GM21717 (cell line): ENCODE measurements at regions not wholly inside any gene's neighbourhood (a gene's known extent, or its start where the extent isn't known, plus 50 kb on each side); places are given as distances from the start of the nearest gene placed in this dataset.
"Not testable (repeated sequence)": the region's sequence is repeated elsewhere in the genome, so short reads cannot be mapped to it uniquely, and the experiment has no call there.

Experiments used
- ATAC-seq: cut with Tn5 transposase; IDR thresholded peaks from one replicate; pipeline ENCODE4 v1.9.1; 2021; ENCODE audit warnings: mild to moderate bottlenecking, moderate library complexity; ENCODE audit not compliant: unreplicated experiment

GRCh38 chr21:39006571-39007311 is 176.5 kb downstream of the PSMG1 start:
- no peak for ATAC-seq

- ATAC-seq: no peak
Observed at GRCh38 chr21:39005502-39005787, 177.8 kb downstream of the PSMG1 start.

DNA sequence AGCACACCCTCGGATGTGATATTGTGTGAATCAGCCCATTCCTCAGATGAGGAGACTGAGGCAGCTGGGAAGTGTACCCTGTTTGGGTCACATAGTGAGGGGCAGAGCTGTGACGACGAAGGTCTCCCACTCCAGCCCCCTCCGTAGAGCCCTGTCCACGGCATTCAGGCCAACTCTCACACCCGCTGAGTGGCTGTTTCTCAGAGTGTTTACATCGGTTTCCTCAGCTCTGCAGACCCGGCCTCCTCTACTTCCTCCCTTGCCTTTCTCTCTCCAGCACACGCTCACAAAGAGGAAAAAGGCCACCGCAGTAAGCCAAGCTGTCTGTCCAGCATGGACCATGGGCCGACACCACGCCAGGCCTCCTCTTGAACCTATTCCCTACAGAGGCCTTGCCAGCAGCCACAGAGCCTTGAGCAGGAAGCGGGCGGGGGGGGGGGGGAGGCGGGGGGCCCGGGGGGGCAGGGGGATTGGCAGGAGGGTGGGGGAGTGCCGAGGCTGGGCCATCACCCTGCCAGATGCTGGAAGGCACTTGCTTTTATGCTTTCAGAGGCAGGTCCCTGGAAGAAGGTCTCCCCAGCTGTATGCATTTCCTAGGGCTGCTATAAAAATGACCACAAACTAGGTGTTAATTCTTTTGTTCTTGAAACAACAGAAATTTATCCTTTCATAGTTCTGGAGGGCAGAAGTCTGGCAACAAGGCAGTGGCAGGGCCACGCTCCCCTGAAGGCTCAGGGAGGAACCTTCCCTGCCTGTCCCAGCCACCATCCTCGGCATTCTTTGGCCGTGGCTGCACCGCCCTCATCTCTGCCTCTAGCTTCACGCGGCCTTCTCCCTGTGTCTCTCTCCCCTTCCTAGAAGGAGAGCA is 178.4 kb downstream of the PSMG1 start:
- no peak for ATAC-seq

DNA sequence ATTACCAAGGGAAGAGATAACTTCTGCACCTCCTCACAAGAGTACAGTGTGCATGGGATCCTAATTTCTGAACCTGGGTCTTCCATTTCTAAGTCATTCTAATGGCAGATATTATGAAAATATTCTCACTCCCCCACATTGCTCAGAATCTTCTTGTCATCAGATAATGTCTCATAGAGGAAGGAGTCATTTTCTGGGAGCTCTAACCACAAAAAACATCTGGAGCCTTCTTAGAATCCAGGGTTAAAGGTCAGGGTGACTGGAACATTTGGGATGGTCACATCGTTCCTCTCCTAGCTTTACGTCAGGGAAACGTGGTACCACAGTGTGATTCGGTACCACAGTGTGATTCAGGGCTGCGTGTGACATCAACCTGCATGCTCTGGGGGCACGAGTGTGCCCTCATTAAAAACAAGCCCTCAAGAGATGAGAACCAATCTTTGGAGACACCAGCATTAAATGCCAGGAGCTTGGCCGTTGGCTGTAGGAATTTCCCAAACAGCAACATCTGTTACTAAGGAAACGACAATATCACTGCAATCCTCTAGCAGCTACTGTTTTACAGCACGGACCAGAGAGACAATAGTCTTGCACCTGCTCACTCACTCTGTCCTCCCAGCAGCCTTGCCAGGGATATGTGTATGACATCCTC is 179.1 kb downstream of the PSMG1 start:
- ATAC-seq: no peak

GRCh38 chr21:39001341-39001740 is 181.9 kb downstream of the PSMG1 start:
- ATAC-seq: no peak

- no peak for ATAC-seq
Observed at GRCh38 chr21:39000496-39000895, 182.8 kb downstream of the PSMG1 start.

GRCh38 chr21:38999161-38999560 is 184.1 kb downstream of the PSMG1 start:
- no peak for ATAC-seq

- ATAC-seq: not testable (repeated sequence)
Observed at GRCh38 chr21:38998281-38998680, 185.0 kb downstream of the PSMG1 start.

DNA sequence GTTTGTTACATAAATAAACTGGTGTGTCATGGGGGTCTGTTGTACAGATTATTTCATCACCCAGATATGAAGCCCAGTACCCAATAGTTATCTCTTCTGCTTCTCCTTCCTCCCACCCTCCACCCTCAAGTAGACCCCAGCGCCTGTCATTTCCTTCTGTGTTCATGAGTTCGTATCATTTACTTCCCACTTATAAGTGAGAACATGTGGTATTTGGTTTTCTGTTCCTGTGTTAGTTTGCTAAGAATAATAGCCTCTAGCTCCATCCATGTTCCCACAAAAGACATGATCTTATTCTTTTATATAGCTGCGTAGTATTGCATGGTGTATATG is 185.4 kb downstream of the PSMG1 start:
- not testable (repeated sequence) for ATAC-seq

DNA sequence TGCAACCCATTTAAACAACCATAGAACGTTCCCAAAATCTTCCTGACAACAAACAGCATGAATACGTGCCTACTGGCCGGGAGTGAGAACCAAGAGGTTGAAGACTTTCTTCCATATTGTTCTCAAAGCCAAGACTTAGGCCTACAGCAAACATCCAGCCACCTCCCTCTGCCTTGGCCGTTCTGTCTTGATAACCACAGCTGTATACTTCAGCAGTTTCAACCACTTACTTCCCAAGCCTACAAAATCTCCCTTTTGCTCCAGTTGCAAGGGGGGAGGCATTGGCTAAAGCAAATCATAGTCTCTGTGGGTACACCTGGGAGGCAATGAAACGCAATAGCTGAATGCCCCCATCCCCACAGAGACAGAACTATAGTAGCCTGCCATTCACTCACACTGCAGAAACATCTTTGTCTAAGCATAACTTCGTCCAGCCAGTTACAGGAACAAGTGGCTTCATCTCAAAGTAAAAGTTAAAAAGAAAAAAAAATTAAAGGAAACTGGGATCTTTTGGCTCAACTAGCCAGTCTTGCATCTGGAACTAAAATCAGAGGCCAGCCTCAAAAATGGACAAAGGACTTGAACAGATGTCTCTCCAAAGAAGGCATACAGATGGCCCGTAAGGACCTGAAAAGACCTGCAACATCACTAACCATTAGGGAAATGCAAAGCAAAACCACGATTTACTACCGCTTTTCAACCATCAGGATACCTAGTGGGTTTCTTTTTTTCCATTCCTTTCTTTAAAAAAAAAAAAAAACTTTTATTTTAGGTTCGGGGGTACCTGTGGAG is 186.0 kb downstream of the PSMG1 start:
- no peak for ATAC-seq

- ATAC-seq: no peak
Observed at GRCh38 chr21:38996355-38996754, 186.9 kb downstream of the PSMG1 start.

GRCh38 chr21:38995731-38996130 is 187.5 kb downstream of the PSMG1 start:
- no peak for ATAC-seq

- ATAC-seq: no peak
Observed at GRCh38 chr21:38995071-38995669, 188.1 kb downstream of the PSMG1 start.

DNA sequence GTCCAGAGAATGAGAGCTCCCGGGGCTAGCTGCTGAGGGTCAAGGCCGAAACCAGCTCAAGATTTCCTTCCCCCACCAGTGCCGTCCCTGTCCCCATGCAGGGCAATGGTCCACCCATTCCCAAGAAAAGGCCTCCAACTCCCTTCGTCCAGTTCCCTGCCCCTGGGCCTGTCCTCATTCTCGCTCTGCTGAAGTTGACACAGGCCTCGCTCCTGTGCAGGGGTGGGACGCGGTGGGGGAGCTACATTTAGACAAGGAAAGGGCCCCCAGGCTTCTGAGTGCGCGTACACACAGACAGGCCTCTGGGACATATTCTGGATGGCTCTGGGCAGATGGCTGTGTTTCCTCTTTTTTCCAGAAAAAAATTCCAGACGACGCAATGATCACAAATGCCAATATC is 188.3 kb downstream of the ETS2 start:
- no peak for ATAC-seq

DNA sequence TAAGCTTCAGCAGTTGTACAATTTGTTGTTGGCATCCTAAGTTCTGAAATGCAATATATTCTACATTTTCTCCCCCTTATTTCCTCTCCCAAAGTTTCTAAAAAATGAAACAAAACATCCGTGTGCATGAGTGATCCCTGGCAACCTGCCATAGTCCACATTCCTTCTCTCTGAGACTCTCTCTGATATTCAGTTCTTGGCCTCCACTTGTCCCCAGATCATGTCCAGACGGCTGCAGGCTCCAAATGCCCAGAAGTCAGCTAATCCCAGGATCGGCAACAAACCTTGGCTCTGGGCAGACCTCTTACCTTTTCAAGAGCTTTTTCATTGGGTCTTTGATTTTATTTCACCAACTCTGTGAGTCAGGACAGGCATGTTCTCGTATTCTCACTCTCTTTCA is 187.8 kb downstream of the ETS2 start:
- ATAC-seq: no peak

DNA sequence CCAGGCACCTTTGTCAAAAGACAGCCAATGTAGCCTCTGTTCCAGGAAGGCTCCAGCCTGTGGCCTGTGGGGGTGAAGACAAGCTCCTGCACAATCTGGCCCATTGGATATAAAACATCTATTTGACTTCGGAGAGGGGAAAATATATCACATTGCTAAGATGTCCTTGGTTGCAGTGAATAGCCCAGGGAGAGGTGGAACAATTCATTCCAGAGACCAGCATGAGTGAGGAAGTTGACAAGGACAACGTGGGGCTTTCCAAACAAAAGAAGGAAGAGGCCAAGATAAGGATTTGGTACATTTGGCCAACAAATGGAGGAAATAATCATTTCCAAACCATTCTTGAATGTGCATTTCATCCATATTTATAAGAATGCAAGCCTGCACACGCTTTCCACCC is 187.0 kb downstream of the ETS2 start:
- no peak for ATAC-seq

GRCh38 chr21:38990424-38990794 is 184.7 kb downstream of the ETS2 start:
- ATAC-seq: no peak

GRCh38 chr21:38989745-38990423 is 184.2 kb downstream of the ETS2 start:
- no peak for ATAC-seq

DNA sequence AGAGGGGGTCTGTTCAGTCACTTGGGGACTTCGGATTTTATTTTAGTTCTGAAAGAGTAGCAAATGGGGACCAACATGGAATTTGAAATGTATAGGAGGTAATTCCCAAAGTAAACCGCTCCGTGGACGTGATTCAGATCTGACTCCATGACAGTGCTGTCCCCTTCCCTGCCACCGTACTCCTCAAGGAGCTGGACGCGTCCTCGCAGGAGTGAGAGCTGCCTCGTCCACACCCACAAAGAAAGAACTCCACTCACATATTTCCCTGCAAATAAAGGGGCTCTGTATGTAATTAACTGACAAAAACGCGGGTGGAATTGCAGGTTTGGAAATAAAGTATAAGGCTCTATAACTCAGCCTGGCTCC is 183.6 kb downstream of the ETS2 start:
- ATAC-seq: no peak
